ENCODE measurements at regions not wholly inside any gene's neighbourhood (a gene's known extent, or its start where the extent isn't known, plus 50 kb on each side); places are given as distances from the start of the nearest gene placed in this dataset.

DNA sequence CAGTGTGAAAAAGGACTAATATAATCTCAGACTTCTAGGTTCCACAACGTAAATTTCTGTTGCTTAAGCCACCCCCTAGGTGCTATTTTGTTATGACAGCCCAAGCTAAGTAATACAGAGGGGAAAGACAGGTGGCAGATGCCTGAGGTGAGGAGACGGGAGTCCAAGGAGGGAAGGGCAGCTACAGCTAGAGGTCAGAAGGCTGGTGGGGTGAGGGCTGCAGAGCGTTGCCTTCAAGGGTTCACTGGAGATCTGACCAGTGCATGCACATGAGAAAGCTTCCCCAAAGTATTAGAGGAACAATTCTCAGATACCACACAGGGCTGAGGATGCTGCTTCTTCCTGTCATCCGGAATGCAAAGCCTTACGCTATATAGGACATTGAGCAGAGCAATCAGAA lies 104.7 kb upstream of the IRX4 start:
- no peaks in the 10 kb centered on the region for H4K20me1 ChIP-seq (ENCODE audit: control insufficient read depth, insufficient read depth, low read depth, low read length)
- no peak overlapping the region for H3K4me2 ChIP-seq (ENCODE audit: low read length)
- H3K79me2 ChIP-seq (ENCODE audit: control insufficient read depth, low read length), result no peaks in the 10 kb centered on the region
- TF ChIP-seq, protein P1, sequence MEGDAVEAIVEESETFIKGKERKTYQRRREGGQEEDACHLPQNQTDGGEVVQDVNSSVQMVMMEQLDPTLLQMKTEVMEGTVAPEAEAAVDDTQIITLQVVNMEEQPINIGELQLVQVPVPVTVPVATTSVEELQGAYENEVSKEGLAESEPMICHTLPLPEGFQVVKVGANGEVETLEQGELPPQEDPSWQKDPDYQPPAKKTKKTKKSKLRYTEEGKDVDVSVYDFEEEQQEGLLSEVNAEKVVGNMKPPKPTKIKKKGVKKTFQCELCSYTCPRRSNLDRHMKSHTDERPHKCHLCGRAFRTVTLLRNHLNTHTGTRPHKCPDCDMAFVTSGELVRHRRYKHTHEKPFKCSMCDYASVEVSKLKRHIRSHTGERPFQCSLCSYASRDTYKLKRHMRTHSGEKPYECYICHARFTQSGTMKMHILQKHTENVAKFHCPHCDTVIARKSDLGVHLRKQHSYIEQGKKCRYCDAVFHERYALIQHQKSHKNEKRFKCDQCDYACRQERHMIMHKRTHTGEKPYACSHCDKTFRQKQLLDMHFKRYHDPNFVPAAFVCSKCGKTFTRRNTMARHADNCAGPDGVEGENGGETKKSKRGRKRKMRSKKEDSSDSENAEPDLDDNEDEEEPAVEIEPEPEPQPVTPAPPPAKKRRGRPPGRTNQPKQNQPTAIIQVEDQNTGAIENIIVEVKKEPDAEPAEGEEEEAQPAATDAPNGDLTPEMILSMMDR (IDR thresholded peaks at IDR 0.05; ENCODE audit: low read depth, low read length, poor library complexity, severe bottlenecking), result no peak
- no peak for TF ChIP-seq EZH2phosphoT487 (IDR thresholded peaks at IDR 0.05; ENCODE audit: borderline replicate concordance, low read length)
- H3K9me2 ChIP-seq (replicated peaks; ENCODE audit: control insufficient read depth, low read length), result no peaks in the 10 kb centered on the region
- H3K27ac ChIP-seq (ENCODE audit: low read depth, low read length), result no peak overlapping the region
- H3K4me1 ChIP-seq (ENCODE audit: control insufficient read depth, low read length), result no peaks in the 10 kb centered on the region
- no peak overlapping the region for H3K4me3 ChIP-seq (ENCODE audit: low read length)
- no peaks in the 10 kb centered on the region for H3K9me3 ChIP-seq (ENCODE audit: control insufficient read depth, insufficient read depth, low read length)
- H3F3A ChIP-seq (ENCODE audit: control insufficient read depth, insufficient read depth), result no peaks in the 10 kb centered on the region
- no peaks in the 10 kb centered on the region for H3K36me3 ChIP-seq (ENCODE audit: control insufficient read depth, low read length)
- H3K27me3 ChIP-seq (ENCODE audit: control insufficient read depth, low read length), result peaks cover 11% of the 10 kb centered on the region; the same call in 1 of the 2 replicates

- Histone ChIP-seq H3K79me2 (ENCODE audit: control insufficient read depth, low read length) (no peaks in the 10 kb centered on the region), H3F3A (ENCODE audit: control insufficient read depth, insufficient read depth) (no peaks in the 10 kb centered on the region), H3K4me2 (ENCODE audit: low read length) (no peak overlapping the region), H3K27ac (ENCODE audit: low read depth, low read length) (no peak overlapping the region), H3K4me3 (ENCODE audit: low read length) (no peak overlapping the region), H3K9me2 (replicated peaks; ENCODE audit: control insufficient read depth, low read length) (no peaks in the 10 kb centered on the region), H3K9me3 (ENCODE audit: control insufficient read depth, insufficient read depth, low read length) (no peaks in the 10 kb centered on the region), H3K4me1 (ENCODE audit: control insufficient read depth, low read length) (no peaks in the 10 kb centered on the region), H3K27me3 (ENCODE audit: control insufficient read depth, low read length) (peaks cover 11% of the 10 kb centered on the region; the same call in 1 of the 2 replicates), H3K36me3 (ENCODE audit: control insufficient read depth, low read length) (no peaks in the 10 kb centered on the region), H4K20me1 (ENCODE audit: control insufficient read depth, insufficient read depth, low read depth, low read length) (no peaks in the 10 kb centered on the region)
- TF ChIP-seq, protein P1 (IDR thresholded peaks at IDR 0.05; ENCODE audit: low read depth, low read length, poor library complexity, severe bottlenecking), result no peak
- TF ChIP-seq EZH2phosphoT487 (IDR thresholded peaks at IDR 0.05; ENCODE audit: borderline replicate concordance, low read length), result no peak
These were observed 103.1 kb upstream of the IRX4 start for GRCh38 chr5:1985781-1986180.

DNA sequence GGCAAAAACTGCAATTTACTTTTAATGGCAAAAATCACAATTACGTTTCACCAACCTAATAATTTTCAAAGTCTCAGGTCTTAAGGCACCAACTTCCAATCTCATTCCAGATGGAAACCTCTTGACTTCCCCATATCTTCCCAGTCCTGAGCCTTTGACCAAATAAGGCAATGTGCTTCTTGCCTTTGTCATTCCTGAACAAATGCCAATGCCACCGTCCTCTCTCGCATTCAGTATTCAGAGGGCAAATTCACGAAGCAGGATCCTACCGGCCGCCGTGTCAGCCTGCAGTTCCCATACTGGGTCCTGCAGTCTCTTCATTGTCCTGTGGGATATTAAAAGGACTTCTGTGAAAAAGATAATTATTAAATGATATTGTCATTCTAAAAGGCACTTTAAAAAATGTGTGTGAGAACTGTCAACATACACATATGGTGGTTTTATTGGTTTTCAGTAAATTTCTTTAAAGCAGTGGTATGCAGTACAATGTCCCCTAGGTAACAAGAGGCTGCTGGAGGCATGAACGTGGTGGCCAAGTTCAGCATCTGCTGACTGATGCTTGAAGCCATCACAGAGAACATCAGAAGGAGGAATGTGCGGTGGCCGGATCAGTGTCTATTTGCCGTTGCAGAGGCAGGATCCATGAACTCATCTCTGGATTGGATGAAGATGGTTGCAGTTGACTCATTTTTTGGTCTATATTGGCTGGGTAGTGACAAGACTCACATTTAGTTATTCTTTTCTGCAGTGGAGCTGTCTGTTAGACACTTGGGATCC lies 101.4 kb upstream of the IRX4 start:
- Histone ChIP-seq H3K4me2 (ENCODE audit: low read length) (no peak overlapping the region), H3K79me2 (ENCODE audit: control insufficient read depth, low read length) (no peaks in the 10 kb centered on the region), H3K9me3 (ENCODE audit: control insufficient read depth, insufficient read depth, low read length) (no peaks in the 10 kb centered on the region), H4K20me1 (ENCODE audit: control insufficient read depth, insufficient read depth, low read depth, low read length) (no peaks in the 10 kb centered on the region), H3K27ac (ENCODE audit: low read depth, low read length) (no peak overlapping the region), H3K27me3 (ENCODE audit: control insufficient read depth, low read length) (0 out of 2 replicates have a peak, but pooled peaks cover 7% of the 10 kb centered on the region), H3K9me2 (replicated peaks; ENCODE audit: control insufficient read depth, low read length) (no peaks in the 10 kb centered on the region), H3F3A (ENCODE audit: control insufficient read depth, insufficient read depth) (no peaks in the 10 kb centered on the region), H3K36me3 (ENCODE audit: control insufficient read depth, low read length) (no peaks in the 10 kb centered on the region), H3K4me1 (ENCODE audit: control insufficient read depth, low read length) (no peaks in the 10 kb centered on the region), H3K4me3 (ENCODE audit: low read length) (no peak overlapping the region)
- TF ChIP-seq EZH2phosphoT487 (IDR thresholded peaks at IDR 0.05; ENCODE audit: borderline replicate concordance, low read length), result no peak
- TF ChIP-seq, protein P1 (IDR thresholded peaks at IDR 0.05; ENCODE audit: low read depth, low read length, poor library complexity, severe bottlenecking), result no peak

All from DOHH2 (cell line).